ENCODE measurements at regions not wholly inside any gene's neighbourhood (a gene's known extent, or its start where the extent isn't known, plus 50 kb on each side); places are given as distances from the start of the nearest gene placed in this dataset.
A peak's percentile ranks its signal among the peaks of the same experiment; 100 is the strongest.
"Not testable (repeated sequence)": the region's sequence is repeated elsewhere in the genome, so short reads cannot be mapped to it uniquely, and the experiment has no call there.

DNA sequence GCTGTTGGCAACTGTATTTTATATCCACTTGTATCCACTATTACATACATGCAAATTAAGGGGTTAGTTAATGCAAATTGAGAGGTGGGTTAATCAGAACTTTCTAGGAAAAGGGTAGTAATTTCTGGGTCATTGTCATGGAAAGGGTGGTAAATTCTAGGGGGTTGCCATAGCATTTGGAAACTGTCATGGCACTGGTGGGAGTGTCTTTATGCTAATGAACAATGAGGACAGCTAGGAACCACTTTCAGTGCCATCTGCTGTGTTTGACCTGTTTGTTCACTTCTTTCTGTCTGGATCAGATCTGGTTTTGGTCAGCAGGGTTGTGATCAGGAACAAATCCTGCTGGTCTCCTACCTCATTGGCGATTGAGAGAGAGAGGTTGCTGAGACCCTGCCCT, 283.3 kb upstream of the PRKCQ start:
- DNase-seq = no peak

DNA sequence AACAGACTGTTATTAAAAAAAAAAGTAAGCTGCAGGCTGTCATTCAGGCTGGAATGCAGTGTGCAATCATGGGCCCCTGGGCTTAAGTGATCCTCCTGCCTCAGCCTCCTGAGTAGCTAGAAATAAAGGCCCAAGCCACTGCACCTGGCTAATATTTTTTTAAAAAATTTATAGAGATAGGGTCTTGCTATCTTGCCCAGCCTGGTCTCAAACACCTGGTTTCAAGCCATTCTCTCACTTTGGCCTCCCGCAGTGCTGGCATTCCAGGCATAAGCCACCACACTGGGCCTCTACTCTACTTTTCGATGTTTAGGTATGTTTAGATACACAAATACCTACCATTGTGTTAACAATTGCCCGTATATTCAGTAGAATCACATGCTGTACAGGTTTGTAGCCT, 270.4 kb upstream of the PRKCQ start:
- no peak for DNase-seq

DNA sequence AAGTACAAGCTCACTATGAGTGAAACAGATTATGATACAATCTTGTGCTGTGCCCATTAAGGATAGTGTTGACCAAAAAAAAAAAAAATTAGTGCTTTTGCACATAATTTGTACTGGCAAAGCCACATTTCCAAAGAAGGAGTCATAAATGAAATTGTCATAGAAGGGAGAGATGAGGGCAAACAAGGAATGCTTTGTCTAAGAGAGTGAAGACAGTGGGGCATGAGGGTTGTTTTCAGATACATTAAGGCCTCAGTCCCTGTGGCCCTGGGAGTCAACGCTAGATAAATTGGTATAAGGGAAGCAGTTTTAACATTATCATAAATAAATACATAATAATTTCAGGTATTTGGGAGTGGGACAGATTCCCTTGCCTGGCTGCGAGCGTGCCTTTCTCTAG, 267.5 kb upstream of the PRKCQ start:
- no peak for DNase-seq

DNA sequence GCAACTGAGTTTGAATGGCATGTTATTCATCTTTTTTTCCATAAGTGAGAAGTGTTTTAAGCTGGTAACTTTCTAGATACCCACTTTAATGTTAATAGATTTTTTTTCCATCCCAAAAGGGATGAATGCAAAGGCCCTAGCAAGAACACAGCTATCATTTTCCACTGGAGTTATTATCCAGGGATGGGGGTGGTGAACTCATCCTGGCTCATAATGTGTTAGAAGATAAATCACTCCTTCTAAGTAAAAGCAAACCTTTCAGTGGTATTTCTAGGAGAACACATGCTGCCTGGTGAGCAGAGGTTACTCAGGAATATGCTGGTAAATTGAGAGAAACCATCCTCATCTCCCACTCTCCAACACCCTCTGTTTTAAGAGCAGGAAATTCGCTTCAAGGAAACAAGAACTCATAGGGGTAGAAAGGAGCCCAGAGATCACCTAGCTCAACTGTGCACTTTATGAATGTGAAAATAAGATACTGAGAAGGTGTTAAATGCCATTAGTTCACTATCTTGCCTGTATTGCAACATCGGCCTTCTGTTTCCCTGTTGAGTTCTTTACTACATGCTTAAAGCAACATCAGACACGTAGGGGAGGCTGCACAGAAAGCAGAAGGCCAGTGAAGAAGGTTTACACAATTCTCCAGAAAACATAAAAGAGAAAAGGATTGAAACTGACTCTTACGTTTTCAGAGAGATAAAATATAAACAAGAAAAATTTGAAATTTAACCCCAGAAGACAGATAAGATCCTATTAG, 264.0 kb upstream of the PRKCQ start:
- no peak for DNase-seq

DNA sequence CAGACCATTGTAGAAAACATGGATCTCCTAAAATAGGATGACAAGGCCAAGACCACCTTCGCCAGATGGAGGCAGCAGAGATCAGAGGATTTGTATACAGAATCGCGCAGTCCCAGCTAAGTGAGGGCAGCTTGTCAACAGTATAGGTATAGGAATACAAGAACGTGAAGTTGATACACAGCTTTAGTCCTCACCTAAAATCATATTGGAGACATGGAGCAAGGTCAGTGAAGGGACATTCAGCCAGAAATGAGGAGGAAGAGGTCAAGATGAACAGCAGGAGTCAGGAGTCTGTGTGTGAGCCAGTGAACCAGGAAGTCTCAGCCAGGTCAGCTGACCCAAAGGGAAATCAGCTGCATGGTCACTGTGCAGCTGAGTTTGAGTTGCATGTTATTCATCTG, 263.4 kb upstream of the PRKCQ start:
- DNase-seq = no peak

DNA sequence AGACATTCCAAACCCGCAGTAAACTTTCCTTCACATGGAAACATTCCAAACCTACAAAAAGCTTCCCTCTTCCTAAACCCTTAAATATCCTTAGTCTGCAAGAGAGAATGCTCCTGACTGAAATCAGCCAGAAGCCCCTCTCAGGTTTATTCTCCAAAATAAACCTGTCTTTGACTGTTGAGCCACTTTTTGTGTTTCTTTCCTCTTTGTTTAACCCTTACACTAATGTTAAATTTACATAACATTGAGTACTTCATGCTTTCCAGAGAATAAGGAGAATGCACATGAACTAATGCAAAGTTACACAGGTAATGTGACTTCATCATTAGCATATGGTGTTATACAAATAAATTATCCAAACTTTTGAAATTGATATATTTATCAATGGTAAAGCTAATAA, 262.6 kb upstream of the PRKCQ start:
- no peak for DNase-seq

DNA sequence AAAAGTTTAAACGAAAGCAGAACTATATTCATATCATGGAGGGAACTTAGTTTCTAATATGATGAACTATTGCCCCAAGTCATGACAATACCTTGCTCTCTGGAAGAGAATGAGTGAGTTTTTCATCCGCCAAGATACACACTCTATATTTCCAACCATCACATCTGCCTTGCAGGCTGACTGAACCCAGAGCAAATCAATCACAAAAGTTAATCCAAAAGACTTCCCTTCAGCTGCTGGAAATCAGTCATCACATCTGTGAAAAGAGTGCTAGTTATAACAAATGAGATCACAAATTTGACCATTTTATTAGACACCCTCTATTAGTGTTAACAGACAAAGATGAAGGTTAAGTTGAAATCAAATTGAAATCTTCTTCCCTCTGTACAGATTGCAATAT, 261.7 kb upstream of the PRKCQ start:
- no peak for DNase-seq

DNA sequence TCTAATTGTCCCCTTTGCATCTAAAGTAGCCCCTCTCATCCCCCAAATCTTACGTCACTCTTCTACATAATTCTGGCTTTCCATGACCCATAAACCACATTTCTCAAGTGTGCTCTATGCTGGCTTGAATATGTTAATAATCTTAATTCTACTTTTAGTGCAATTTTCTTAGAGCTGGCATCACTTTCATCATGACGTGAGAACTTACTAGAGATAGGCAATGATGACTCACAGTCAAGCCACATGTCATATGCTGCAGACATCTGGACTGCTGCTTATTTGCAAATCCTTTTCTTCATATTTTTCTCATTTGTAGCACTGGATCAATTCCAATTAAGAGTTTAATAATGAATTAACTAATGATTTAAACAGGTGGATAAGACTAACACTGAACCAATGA, 260.7 kb upstream of the PRKCQ start:
- no peak for DNase-seq

DNA sequence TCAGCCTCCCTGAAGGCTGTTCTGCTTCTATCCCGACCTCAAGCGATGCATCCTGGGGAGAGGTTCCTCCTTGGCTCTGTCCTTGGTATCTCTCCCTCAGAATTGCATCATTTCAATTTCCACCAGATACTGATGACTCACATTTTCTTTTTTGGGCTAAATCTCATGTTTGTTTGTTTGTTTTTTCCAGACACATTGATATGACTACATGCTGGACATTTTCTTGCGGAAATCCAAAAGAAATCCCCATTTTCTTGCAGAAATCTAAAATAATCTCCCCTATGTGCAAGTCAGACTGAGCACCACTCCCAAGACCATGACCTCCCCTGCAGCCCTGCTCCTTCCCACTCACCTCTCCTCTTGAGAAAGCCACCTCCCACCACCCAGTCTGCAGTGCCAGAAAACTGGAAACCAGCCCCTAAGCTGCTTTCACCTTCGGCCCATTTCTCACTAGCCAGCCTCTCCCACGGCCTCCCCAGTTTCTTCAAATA, 260.2 kb upstream of the PRKCQ start:
- DNase-seq = no peak

DNA sequence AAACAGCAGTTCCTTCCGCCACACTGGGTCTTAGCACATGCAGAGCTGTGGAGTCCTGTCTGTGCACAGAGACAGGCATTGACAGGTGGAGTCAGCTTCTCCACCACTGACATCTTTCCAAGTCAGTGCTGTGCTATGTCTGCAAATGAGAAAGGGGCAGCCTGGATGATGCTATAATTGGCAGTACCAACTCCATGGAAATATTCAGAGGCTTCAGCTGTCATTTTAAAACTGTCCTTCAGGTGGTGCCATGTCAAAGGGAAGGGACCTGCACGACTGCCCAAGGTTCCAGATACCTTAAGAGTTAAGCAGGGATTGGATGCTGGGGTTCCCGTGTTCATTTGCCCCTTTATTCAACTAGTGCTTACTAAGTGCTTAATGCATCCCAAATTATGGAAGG, 258.0 kb upstream of the PRKCQ start:
- DNase-seq = peak in 1 of 2 experiments; percentile 2

DNA sequence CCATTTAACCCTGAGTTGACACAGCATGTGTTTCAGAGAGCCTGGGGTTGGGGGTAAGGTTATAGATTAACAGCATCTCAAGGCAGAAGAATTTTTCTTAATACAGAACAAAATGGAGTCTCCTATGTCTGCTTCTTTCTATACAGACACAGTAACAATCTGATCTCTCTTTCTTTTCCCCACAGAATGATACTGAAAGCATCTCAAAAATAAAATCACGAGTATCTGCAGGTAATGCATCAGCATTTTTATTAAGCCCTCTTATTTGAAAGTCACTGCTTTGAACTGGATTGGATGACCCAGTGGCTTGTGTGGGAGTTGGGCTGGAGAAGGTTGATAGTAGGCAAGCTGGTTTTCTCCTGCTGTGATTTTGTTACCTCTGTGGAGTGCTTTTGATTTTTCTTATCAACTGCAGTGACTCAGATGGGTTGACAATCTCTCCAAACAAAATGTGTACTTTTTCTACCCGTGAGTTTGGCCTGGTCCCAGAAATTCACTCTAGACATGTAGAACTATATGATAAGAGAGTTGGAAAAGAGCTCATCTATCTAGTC, 253.5 kb upstream of the PRKCQ start:
- DNase-seq = no peak

DNA sequence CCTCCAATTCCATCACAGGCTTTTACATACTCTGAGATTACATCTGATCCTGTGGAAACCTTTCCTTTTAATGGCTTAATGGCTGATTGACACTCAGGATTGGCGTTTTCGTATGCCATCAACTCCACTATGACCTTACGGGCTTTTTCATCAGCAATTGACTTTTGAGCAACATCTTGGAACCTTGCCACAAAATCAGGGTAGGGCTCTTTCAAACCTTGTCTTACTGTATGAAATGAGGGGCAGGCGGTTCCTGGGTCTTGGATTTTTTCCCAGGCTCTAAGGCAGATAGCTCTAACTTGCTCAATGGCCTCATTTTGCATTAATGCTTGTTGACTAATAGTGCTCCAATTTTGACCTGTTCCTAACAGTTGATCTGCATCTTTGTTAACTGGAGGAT, 250.9 kb upstream of the PRKCQ start:
- DNase-seq = not testable (repeated sequence)

DNA sequence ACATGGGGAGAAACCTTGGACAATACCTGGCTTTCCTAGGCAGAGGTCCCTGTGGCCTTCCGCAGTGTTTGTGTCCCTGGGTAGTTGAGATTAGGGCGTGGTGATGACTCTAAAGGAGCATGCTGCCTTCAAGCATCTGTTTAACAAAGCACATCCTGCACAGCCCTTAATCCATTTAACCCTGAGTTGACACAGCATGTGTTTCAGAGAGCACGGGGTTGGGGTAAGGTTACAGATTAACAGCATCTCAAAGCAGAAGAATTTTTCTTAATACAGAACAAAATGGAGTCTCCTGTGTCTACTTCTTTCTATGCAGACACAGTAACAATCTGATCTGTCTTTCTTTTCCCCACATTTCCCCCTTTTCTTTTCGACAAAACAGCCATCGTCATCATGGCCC, 244.7 kb upstream of the PRKCQ start:
- not testable (repeated sequence) for DNase-seq

DNA sequence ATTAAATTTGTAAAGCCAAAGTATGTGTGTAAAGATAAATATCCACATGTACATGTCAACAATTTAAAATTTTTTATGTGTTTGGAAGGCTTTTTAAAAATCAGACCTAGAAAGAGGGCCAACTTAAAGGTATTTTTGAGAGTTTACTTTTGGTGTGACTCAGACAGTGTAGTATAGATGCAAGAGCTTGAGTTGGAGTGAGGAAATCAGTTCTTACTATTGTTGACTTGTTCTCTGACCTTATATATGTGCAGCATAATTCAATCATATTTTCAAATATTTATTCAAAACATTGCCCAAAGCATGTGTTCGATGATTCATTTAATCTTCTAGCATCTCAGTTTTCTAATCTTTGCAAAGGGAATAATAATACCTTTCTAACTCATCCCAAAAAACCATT, 243.7 kb upstream of the PRKCQ start:
- DNase-seq = no peak

DNA sequence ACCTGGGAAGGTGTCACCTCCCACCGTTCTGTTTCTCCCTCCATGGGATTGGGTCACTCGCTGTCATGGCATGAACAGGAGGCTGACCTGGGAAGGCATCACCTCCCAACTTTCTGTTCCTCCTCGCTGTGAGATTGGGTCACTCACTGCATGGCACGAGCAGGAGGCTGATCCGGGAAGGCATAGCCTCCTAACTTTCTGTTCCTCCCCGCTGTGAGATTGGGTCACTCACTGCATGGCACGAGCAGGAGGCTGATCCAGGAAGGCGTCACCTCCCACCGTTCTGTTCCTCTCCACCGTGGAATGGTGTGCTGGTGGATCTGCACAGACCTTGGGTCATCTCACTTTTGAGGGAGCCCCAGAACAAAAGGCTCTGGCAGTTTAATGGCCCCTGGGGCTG, 239.2 kb upstream of the PRKCQ start:
- DNase-seq = no peak

DNA sequence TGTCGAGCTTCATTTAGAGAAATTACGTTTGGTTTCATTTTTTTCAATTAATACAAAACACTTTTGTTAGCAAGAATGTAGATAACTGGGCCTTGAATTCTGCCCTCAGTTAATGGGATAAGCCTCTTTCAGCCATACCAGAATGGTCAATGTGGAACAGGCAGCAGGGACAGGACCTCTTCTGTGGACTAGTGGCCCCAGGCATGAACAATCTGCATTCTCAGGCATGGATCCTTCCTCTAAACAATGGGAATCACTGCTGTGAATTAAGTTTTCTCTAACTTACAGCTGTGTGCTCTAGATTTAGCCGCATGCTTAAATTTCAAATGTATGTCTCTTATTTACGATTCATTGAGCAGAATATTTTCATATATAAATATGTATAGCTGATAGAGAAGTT, 237.7 kb upstream of the PRKCQ start:
- DNase-seq = no peak

DNA sequence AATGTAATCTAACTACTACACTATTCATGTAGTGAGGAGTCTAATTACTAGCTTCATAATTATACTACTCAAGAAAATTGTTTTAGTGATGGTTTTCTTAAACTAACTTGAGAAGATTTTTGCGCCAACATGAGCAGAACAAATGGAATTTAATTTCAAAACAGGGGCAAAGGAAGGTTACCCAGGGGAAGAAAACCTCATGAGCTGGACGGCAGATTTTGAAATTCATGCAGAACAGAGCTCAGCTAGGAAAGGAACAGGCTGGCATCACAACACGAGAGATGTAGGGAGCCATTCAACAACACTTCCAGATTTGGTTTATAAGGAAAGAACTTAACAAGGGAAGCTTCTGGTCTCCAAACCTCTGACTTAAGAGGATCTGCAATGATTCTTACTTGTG, 235.3 kb upstream of the PRKCQ start:
- DNase-seq = no peak

DNA sequence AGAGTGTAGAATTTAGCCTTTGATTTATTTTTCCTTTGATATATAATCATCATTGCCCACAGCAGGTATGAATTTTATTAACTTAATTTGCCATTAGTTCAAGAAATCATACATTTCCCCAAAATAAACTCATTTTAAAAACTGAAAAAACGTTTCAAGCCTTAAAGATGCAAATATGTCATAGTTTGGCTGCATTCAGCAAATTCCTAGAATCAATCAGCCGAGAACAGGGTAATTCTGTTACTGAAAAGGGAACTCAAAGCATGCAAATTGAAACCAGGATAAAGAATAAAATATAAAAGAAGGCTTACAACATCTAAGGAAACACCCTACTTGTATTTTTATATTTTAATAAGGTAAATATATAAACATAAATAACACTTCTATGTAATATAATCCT, 233.8 kb upstream of the PRKCQ start:
- no peak for DNase-seq

DNA sequence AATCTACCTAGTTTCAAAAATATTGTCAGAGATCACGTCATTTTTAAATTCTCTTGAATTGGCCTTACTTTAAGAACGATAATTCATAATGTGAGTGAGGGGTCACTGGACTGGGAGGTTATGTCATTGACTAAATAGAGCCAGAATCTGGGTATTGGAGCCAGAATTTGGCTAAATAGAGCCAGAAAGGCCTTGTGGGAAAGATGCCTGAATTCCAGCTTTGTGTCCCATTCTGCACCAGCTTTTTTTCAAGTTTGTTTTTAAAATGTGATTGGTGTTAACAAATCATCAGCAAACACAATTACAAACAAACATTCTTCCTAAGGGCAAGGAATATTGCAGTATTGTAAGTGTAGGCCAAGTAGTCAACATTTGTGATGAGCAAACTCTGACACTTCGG, 233.2 kb upstream of the PRKCQ start:
- no peak for DNase-seq

DNA sequence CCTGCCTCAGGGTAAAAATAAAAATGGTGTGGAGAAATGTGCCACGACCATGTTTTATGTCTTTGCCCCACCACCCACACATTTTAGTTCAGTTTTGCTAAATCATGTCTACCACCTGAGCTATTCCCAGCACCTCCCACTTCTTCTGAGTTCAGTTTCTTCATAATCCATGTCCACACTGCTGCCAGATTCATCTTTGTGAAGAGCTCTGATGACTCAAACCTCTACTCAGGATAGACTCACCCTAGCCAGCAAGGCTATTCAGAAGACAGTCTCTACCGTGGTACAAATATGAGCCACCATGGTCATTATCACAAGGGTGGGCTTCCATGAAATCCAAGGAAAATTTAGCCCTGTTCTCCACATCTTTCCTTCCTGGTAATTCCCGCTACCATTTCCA, 231.1 kb upstream of the PRKCQ start:
- DNase-seq = no peak

DNA sequence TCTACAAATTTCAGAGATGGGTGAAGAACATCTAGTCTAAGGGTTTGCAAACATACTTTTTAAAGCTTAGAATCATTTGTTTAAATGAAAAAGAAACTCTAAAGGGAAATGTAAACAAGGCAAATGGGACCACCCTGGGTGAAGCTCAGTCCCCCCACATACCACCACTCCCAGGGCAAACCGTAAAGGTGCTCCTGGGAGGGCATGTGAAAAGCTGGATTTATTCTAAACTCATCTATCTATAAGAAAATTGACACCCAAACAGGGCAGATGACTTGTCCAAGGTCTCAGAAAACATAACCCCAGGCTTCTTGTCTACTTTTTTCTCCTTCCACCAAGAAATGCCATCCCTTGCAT, 223.3 kb upstream of the PRKCQ start:
- DNase-seq = no peak

DNA sequence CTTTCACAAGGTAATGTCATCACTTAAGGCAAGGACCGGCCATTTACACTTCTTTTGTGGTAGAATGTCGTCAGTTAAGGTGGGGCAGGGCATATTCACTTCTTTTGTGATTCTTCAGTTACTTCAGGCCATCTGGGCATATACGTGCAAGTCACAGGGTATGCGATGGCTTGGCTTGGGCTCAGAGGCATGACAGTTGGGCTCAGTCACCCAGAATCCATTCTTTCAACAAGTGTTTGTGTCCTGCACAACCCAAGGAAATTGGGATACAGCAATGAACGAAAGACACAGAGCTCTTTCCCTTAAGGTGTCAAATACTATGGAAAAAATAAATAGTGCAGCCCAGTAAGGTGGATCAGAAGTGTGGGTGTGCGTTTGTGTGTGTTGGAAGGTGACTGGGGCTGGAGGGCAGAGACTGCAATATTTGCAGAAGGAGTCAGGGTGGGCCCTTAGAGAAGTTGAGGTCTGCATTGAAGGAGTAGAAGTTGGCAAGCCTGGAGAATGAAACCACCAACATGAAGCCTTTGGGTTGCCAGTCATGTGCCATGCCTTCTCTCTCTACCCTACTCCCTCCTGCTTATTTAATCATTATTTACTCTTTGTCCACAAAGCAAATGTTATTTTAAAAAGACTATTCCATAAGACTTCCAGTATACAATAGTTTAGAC, 222.8 kb upstream of the PRKCQ start:
- no peak for DNase-seq

DNA sequence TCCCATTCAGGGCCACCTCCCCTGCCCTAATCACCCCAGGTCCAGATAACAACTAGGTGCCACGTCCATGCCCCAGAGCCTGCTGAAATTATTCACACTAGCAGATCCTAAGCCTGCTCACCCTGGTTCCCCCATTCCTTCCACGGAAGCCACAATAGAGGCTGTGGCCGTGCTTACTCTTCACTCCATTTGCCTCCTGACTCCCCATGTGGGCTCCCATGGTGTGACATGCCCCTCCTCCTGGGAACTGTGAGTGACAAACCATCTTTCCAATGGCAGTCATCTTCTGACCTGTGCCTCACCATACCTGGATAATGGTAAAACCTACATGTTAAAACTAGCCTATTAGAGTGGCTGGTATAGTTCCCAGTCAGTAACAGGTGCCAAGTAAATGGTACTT, 216.2 kb upstream of the PRKCQ start:
- DNase-seq = no peak

DNA sequence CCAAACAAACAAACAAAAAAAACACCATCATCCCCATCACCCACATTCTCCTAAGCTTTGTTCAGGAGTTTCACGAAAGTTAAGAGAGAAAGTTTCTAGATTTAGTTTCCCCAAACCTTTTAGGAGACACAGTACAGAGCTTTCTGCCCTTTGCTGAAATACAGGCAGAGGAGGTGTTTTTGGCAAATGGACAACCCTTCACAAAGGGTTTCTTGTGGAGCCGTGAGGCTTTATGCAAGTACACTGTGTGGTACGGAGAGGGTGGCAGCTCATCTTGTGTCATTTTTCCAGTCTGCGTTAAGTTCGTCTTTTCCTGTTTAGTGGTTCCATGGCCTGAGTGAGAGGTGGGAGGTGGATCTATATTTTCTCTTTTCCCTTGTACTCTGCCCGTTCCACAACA, 215.5 kb upstream of the PRKCQ start:
- no peak for DNase-seq

DNA sequence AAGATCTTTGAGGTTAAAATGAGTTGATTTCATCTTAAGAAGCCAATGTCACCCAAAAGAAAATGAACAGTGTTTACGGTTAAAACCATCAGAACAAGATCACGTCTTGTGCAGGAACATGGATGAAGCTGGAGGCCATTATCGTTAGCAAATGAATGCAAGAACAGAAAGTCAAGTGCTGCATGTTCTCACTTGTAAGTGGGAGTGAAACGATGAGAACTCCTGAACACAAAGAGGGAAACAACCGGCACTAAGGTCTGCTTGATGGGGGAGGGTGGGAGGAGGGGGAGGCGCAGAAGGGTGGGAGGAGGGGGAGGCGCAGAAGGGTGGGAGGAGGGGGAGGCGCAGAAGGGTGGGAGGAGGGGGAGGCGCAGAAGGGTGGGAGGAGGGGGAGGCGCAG, 214.8 kb upstream of the PRKCQ start:
- DNase-seq = not testable (repeated sequence)

Data from SW 1271 (cell line).